ENCODE measurements at regions not wholly inside any gene's neighbourhood (a gene's known extent, or its start where the extent isn't known, plus 50 kb on each side); places are given as distances from the start of the nearest gene placed in this dataset.

DNA sequence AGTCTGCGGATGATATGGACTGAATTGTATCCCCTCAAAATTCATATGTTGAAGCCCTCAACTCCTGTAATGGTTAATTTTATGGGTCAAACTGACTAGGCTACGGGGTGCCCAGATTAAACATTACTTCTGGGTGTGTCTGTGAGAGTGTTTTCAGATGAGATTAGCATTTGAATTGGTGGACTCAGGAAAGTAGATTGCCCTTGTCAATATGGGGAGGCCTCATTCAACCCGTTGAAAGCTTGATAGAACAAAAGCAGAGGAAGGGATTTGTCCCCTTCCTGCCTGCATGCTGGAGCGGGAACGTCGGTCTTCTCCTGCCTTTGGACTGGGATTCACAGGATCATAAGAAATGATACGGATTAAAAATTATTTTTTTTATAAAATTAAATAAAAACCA, 84.5 kb downstream of the BBS10 start:
- TF ChIP-seq, protein P1, sequence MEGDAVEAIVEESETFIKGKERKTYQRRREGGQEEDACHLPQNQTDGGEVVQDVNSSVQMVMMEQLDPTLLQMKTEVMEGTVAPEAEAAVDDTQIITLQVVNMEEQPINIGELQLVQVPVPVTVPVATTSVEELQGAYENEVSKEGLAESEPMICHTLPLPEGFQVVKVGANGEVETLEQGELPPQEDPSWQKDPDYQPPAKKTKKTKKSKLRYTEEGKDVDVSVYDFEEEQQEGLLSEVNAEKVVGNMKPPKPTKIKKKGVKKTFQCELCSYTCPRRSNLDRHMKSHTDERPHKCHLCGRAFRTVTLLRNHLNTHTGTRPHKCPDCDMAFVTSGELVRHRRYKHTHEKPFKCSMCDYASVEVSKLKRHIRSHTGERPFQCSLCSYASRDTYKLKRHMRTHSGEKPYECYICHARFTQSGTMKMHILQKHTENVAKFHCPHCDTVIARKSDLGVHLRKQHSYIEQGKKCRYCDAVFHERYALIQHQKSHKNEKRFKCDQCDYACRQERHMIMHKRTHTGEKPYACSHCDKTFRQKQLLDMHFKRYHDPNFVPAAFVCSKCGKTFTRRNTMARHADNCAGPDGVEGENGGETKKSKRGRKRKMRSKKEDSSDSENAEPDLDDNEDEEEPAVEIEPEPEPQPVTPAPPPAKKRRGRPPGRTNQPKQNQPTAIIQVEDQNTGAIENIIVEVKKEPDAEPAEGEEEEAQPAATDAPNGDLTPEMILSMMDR (IDR thresholded peaks at IDR 0.05) = no peak
- no peak for TF ChIP-seq POLR2A (IDR thresholded peaks at IDR 0.05)

All from uterus (tissue), 2 donors.